ENCODE measurements at regions not wholly inside any gene's neighbourhood (a gene's known extent, or its start where the extent isn't known, plus 50 kb on each side); places are given as distances from the start of the nearest gene placed in this dataset.
A peak's percentile ranks its signal among the peaks of the same experiment; 100 is the strongest.

DNA sequence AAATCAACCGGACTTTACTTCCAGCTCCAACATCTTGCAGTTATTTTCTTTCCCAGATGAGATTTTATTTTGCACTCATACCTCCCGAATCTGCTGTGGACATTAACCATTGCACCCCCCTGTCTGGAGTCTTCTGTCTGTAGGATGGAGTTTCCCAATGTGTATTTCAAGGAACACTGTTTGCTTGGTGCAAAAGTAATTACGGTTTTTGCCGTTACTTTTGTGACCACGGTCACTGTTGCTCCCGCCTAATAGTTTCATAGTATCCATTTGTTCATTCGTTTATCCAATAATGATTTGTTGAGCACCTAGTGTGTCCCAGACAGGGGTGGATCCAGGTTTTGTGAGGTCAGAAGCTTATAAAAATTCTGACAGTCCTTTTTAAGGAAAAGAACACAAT lies 90.3 kb upstream of the BCL11A start:
- H3K4me3 ChIP-seq = no peak overlapping the region
- Mint-ChIP-seq H3K4me1 (peaks cover 19% of the 10 kb centered on the region), H3K9me3 (no peaks in the 10 kb centered on the region), H3K36me3 (ENCODE audit: low read depth) (no peaks in the 10 kb centered on the region), H3K27ac (no peak overlapping the region), H3K27me3 (ENCODE audit: insufficient read depth, low read depth, poor library complexity) (peaks cover 7% of the 10 kb centered on the region), H3K4me3 (no peak overlapping the region)
- H3K4me1 ChIP-seq (ENCODE audit: insufficient read depth) = peaks cover 2% of the 10 kb centered on the region
- no peaks in the 10 kb centered on the region for H3F3A ChIP-seq (replicated peaks; ENCODE audit: low read depth)
- TF ChIP-seq NANOG (IDR thresholded peaks at IDR 0.05; ENCODE audit: borderline replicate concordance) (no peak), EZH2 (IDR thresholded peaks at IDR 0.05; ENCODE audit: low read depth, unreplicated experiment) (no peak)
- H3K4me2 ChIP-seq = no peak overlapping the region
- H2AFZ ChIP-seq = no peak overlapping the region
- no peaks in the 10 kb centered on the region for H3K36me3 ChIP-seq (ENCODE audit: insufficient read depth)
- H4K20me1 ChIP-seq (replicated peaks; ENCODE audit: insufficient read depth) = no peaks in the 10 kb centered on the region
- no peaks in the 10 kb centered on the region for H3K9me2 ChIP-seq (ENCODE audit: insufficient read depth)
- no peaks in the 10 kb centered on the region for H3K27me3 ChIP-seq (ENCODE audit: insufficient read depth)
- no peak for ATAC-seq
- no peak for DNase-seq (ENCODE audit: low spot score)
- H3K79me2 ChIP-seq (replicated peaks; ENCODE audit: insufficient read depth) = no peaks in the 10 kb centered on the region
- H3K27ac ChIP-seq (ENCODE audit: low read depth) = no peak overlapping the region

DNA sequence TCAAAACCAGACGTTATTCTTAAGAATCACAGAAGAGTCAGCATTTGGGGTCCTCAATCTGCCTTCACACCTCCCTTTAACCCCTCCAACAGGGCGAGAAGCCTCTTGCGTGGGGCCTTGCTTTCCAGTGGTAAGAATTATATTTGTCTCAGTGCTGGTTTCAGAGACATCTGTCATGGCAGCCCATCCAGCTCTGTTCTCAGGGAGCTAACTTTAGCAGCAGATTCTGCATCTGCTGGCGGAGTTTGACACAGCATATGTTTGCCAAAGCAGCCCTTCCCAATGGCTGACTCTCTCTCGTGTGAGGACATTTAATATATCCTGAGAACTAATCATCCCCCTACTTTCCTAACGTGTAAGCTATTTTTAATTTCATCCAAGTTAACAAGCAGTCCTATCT lies 91.5 kb upstream of the BCL11A start:
- H3K36me3 ChIP-seq (ENCODE audit: insufficient read depth) = no peaks in the 10 kb centered on the region
- H3K79me2 ChIP-seq (replicated peaks; ENCODE audit: insufficient read depth) = no peaks in the 10 kb centered on the region
- no peak overlapping the region for H3K27ac ChIP-seq (ENCODE audit: low read depth)
- H2AFZ ChIP-seq = peak overlapping the region; percentile 1; the same call in 1 of the 2 replicates
- H3K27me3 ChIP-seq (ENCODE audit: insufficient read depth) = no peaks in the 10 kb centered on the region
- Mint-ChIP-seq H3K27ac (no peak overlapping the region), H3K27me3 (ENCODE audit: insufficient read depth, low read depth, poor library complexity) (peaks cover 4% of the 10 kb centered on the region), H3K36me3 (ENCODE audit: low read depth) (no peaks in the 10 kb centered on the region), H3K4me3 (no peak overlapping the region), H3K4me1 (peaks cover 21% of the 10 kb centered on the region), H3K9me3 (no peaks in the 10 kb centered on the region)
- ATAC-seq (no peak), DNase-seq (ENCODE audit: low spot score) (no peak)
- no peaks in the 10 kb centered on the region for H4K20me1 ChIP-seq (replicated peaks; ENCODE audit: insufficient read depth)
- H3K4me1 ChIP-seq (ENCODE audit: insufficient read depth) = peaks cover 8% of the 10 kb centered on the region
- no peaks in the 10 kb centered on the region for H3K9me2 ChIP-seq (ENCODE audit: insufficient read depth)
- no peak overlapping the region for H3K4me3 ChIP-seq
- H3K4me2 ChIP-seq = no peak overlapping the region
- H3F3A ChIP-seq (replicated peaks; ENCODE audit: low read depth) = no peaks in the 10 kb centered on the region
- TF ChIP-seq, protein P1, sequence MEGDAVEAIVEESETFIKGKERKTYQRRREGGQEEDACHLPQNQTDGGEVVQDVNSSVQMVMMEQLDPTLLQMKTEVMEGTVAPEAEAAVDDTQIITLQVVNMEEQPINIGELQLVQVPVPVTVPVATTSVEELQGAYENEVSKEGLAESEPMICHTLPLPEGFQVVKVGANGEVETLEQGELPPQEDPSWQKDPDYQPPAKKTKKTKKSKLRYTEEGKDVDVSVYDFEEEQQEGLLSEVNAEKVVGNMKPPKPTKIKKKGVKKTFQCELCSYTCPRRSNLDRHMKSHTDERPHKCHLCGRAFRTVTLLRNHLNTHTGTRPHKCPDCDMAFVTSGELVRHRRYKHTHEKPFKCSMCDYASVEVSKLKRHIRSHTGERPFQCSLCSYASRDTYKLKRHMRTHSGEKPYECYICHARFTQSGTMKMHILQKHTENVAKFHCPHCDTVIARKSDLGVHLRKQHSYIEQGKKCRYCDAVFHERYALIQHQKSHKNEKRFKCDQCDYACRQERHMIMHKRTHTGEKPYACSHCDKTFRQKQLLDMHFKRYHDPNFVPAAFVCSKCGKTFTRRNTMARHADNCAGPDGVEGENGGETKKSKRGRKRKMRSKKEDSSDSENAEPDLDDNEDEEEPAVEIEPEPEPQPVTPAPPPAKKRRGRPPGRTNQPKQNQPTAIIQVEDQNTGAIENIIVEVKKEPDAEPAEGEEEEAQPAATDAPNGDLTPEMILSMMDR (conservative IDR thresholded peaks at IDR 0.05; ENCODE audit: low read depth in 2 of 2) = no peak
- TF ChIP-seq, protein P2, sequence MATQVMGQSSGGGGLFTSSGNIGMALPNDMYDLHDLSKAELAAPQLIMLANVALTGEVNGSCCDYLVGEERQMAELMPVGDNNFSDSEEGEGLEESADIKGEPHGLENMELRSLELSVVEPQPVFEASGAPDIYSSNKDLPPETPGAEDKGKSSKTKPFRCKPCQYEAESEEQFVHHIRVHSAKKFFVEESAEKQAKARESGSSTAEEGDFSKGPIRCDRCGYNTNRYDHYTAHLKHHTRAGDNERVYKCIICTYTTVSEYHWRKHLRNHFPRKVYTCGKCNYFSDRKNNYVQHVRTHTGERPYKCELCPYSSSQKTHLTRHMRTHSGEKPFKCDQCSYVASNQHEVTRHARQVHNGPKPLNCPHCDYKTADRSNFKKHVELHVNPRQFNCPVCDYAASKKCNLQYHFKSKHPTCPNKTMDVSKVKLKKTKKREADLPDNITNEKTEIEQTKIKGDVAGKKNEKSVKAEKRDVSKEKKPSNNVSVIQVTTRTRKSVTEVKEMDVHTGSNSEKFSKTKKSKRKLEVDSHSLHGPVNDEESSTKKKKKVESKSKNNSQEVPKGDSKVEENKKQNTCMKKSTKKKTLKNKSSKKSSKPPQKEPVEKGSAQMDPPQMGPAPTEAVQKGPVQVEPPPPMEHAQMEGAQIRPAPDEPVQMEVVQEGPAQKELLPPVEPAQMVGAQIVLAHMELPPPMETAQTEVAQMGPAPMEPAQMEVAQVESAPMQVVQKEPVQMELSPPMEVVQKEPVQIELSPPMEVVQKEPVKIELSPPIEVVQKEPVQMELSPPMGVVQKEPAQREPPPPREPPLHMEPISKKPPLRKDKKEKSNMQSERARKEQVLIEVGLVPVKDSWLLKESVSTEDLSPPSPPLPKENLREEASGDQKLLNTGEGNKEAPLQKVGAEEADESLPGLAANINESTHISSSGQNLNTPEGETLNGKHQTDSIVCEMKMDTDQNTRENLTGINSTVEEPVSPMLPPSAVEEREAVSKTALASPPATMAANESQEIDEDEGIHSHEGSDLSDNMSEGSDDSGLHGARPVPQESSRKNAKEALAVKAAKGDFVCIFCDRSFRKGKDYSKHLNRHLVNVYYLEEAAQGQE (IDR thresholded peaks at IDR 0.05; ENCODE audit: unreplicated experiment) = no peak
- TF ChIP-seq POLR2AphosphoS5 (IDR thresholded peaks at IDR 0.05; ENCODE audit: low read depth) (no peak), CREB1 (CRISPR knock-in tag; IDR thresholded peaks at IDR 0.05; ENCODE audit: low read depth) (no peak), EZH2 (IDR thresholded peaks at IDR 0.05; ENCODE audit: low read depth, unreplicated experiment) (no peak), STAT1 (IDR thresholded peaks at IDR 0.05; ENCODE audit: unreplicated experiment) (no peak), NANOG (IDR thresholded peaks at IDR 0.05; ENCODE audit: borderline replicate concordance) (no peak), ZNF331 (CRISPR knock-in tag; IDR thresholded peaks at IDR 0.05; ENCODE audit: low read depth) (no peak), EZH2phosphoT487 (IDR thresholded peaks at IDR 0.05; ENCODE audit: unreplicated experiment) (no peak)
- TF ChIP-seq, protein P3, sequence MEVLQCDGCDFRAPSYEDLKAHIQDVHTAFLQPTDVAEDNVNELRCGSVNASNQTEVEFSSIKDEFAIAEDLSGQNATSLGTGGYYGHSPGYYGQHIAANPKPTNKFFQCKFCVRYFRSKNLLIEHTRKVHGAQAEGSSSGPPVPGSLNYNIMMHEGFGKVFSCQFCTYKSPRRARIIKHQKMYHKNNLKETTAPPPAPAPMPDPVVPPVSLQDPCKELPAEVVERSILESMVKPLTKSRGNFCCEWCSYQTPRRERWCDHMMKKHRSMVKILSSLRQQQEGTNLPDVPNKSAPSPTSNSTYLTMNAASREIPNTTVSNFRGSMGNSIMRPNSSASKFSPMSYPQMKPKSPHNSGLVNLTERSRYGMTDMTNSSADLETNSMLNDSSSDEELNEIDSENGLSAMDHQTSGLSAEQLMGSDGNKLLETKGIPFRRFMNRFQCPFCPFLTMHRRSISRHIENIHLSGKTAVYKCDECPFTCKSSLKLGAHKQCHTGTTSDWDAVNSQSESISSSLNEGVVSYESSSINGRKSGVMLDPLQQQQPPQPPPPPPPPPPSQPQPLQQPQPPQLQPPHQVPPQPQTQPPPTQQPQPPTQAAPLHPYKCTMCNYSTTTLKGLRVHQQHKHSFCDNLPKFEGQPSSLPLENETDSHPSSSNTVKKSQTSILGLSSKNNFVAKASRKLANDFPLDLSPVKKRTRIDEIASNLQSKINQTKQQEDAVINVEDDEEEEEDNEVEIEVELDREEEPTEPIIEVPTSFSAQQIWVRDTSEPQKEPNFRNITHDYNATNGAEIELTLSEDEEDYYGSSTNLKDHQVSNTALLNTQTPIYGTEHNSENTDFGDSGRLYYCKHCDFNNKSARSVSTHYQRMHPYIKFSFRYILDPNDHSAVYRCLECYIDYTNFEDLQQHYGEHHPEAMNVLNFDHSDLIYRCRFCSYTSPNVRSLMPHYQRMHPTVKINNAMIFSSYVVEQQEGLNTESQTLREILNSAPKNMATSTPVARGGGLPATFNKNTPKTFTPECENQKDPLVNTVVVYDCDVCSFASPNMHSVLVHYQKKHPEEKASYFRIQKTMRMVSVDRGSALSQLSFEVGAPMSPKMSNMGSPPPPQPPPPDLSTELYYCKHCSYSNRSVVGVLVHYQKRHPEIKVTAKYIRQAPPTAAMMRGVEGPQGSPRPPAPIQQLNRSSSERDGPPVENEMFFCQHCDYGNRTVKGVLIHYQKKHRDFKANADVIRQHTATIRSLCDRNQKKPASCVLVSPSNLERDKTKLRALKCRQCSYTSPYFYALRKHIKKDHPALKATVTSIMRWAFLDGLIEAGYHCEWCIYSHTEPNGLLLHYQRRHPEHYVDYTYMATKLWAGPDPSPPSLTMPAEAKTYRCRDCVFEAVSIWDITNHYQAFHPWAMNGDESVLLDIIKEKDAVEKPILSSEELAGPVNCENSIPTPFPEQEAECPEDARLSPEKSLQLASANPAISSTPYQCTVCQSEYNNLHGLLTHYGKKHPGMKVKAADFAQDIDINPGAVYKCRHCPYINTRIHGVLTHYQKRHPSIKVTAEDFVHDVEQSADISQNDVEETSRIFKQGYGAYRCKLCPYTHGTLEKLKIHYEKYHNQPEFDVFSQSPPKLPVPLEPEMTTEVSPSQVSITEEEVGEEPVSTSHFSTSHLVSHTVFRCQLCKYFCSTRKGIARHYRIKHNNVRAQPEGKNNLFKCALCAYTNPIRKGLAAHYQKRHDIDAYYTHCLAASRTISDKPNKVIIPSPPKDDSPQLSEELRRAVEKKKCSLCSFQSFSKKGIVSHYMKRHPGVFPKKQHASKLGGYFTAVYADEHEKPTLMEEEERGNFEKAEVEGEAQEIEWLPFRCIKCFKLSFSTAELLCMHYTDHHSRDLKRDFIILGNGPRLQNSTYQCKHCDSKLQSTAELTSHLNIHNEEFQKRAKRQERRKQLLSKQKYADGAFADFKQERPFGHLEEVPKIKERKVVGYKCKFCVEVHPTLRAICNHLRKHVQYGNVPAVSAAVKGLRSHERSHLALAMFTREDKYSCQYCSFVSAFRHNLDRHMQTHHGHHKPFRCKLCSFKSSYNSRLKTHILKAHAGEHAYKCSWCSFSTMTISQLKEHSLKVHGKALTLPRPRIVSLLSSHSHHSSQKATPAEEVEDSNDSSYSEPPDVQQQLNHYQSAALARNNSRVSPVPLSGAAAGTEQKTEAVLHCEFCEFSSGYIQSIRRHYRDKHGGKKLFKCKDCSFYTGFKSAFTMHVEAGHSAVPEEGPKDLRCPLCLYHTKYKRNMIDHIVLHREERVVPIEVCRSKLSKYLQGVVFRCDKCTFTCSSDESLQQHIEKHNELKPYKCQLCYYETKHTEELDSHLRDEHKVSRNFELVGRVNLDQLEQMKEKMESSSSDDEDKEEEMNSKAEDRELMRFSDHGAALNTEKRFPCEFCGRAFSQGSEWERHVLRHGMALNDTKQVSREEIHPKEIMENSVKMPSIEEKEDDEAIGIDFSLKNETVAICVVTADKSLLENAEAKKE (CRISPR knock-in tag; IDR thresholded peaks at IDR 0.05) = no peak
